DND-41 (cell line): ENCODE measurements at regions not wholly inside any gene's neighbourhood (a gene's known extent, or its start where the extent isn't known, plus 50 kb on each side); places are given as distances from the start of the nearest gene placed in this dataset.

Experiments
- CTCF ChIP-seq: IDR thresholded peaks from 2 replicates; pipeline ENCODE4 v1.5.1; 2012; ENCODE audit warnings: borderline replicate concordance, low read length, moderate library complexity, mild to moderate bottlenecking; ENCODE audit not compliant: poor library complexity, severe bottlenecking; ENCODE audit errors: extremely low read depth
- EZH2 ChIP-seq: IDR thresholded peaks from 3 replicates; pipeline ENCODE4 v1.6.1; 2012; ENCODE audit warnings: borderline replicate concordance, low read depth, mild to moderate bottlenecking, moderate library complexity, low read length, inconsistent platforms; ENCODE audit not compliant: severe bottlenecking

GRCh38 chr6:15065261-15065989 is 180.4 kb upstream of the JARID2 start:
- no peak for TF ChIP-seq CTCF
- TF ChIP-seq EZH2: no peak
